ENCODE measurements at regions not wholly inside any gene's neighbourhood (a gene's known extent, or its start where the extent isn't known, plus 50 kb on each side); places are given as distances from the start of the nearest gene placed in this dataset.

GRCh38 chr5:106849266-106849665 is 821.5 kb downstream of the EFNA5 start:
- TF ChIP-seq BACH2 (CRISPR knock-in tag; IDR thresholded peaks at IDR 0.05; ENCODE audit: borderline replicate concordance) (no peak), PATZ1 (CRISPR knock-in tag; IDR thresholded peaks at IDR 0.05; ENCODE audit: borderline replicate concordance) (no peak)
